HepG2 (cell line): ENCODE measurements at regions not wholly inside any gene's neighbourhood (a gene's known extent, or its start where the extent isn't known, plus 50 kb on each side); places are given as distances from the start of the nearest gene placed in this dataset.
A peak's percentile ranks its signal among the peaks of the same experiment; 100 is the strongest.

Source experiments
- ATAC-seq: fragments of 200-7000 bp; cut with Tn5 transposase; 3 replicates; pipeline ENCODE4 v1.9.1; 2020; ENCODE audit warnings: mild to moderate bottlenecking, moderate library complexity
- BruUV-seq: library from RNA; stranded (reverse); fragments of 400-500 nt; replicated peaks from 2 replicates; lab custom pipeline; 2021; lab: Mats Ljungman, UMichigan
- CTCF ChIA-PET: fragments of 300-600 bp; formaldehyde crosslinking; extraction: SDS; loops from one replicate; lab custom pipeline; 2021; ENCODE audit warnings: low total read pairs, inconsistent platforms, low intra/inter-chr PET ratio; lab: Yijun Ruan, JAX
- POLR2A ChIA-PET: fragments of 350-600 bp; sonication (Branson Sonifier 250); formaldehyde crosslinking; loops from one replicate; lab custom pipeline; 2020; ENCODE audit warnings: antibody characterized with exemption, inconsistent platforms; lab: Yijun Ruan, JAX
- DNase-seq: peaks from one replicate; pipeline ENCODE4 v3.0.0-alpha.2; 2015; ENCODE audit warnings: low spot score
- FAIRE-seq: peaks from 3 replicates; lab custom pipeline; 2011; peaks lifted over from hg19 to GRCh38; lab: Jason Lieb, UNC
- H2AFZ ChIP-seq: one replicate; pipeline ENCODE4 v1.6.1; 2011; ENCODE audit warnings: low read length, inconsistent platforms
- H3K27ac ChIP-seq: fragments of 300-600 bp; 3 replicates; pipeline ENCODE4 v1.8.0; 2011; ENCODE audit warnings: mixed run types, mild to moderate bottlenecking, mixed read lengths, low read length, inconsistent platforms; ENCODE audit not compliant: insufficient read depth; ENCODE audit errors: extremely low read length
- H3K27me3 ChIP-seq, 2 experiments: fragments of 200-600 bp in 1 of 2; 2 replicates in 1 of 2; 3 replicates in 1 of 2; pipeline versions ENCODE4 v1.6.0 to v1.8.0; 2011; ENCODE audit warnings: low read length in 2 of 2, mild to moderate bottlenecking in 2 of 2, moderate library complexity in 2 of 2, inconsistent platforms in 1 of 2; ENCODE audit not compliant: insufficient read depth in 2 of 2, control insufficient read depth in 1 of 2
- H3K36me3 ChIP-seq, 2 experiments: fragments of 200-600 bp in 1 of 2; replicated peaks in 1 of 2; 2 replicates in 1 of 2; 3 replicates in 1 of 2; pipeline versions ENCODE4 v1.5.1 to v1.8.0; 2011; ENCODE audit warnings: low read length in 2 of 2, inconsistent platforms in 1 of 2; ENCODE audit not compliant: insufficient read depth in 2 of 2, control insufficient read depth in 1 of 2
- H3K4me1 ChIP-seq: 2 replicates; pipeline ENCODE4 v1.5.1; 2012; ENCODE audit warnings: low read length, inconsistent platforms; ENCODE audit not compliant: insufficient read depth
- H3K4me2 ChIP-seq: 2 replicates; pipeline ENCODE4 v1.6.0; 2011; ENCODE audit warnings: low read depth, low read length, inconsistent platforms
- H3K4me3 ChIP-seq, 3 experiments: fragments of 200-600 bp in 1 of 3; sonication (generic), shearing (Covaris generic) in 1 of 3; replicated peaks in 1 of 3; 2 replicates each; pipeline ENCODE4 v1.5.1; 2011 to 2016; ENCODE audit warnings: low read length in 3 of 3, inconsistent platforms in 2 of 3, low read depth in 2 of 3, mild to moderate bottlenecking in 2 of 3, control low read depth in 1 of 3, mixed read lengths in 1 of 3; ENCODE audit not compliant: insufficient read depth in 1 of 3
- H3K79me2 ChIP-seq: one replicate; pipeline ENCODE4 v1.6.1; 2011; ENCODE audit warnings: low read length, inconsistent platforms; ENCODE audit not compliant: insufficient read depth
- H3K9ac ChIP-seq: 2 replicates; pipeline ENCODE4 v1.6.0; 2011; ENCODE audit warnings: mild to moderate bottlenecking, low read depth, low read length, inconsistent platforms; ENCODE audit not compliant: insufficient read depth
- H3K9me3 ChIP-seq: 2 replicates; pipeline ENCODE4 v1.5.1; 2012; ENCODE audit warnings: mild to moderate bottlenecking, low read length
- H4K20me1 ChIP-seq: 2 replicates; pipeline ENCODE4 v1.6.0; 2011; ENCODE audit warnings: inconsistent platforms, mild to moderate bottlenecking, low read length, moderate library complexity; ENCODE audit not compliant: insufficient read depth
- ATF7 ChIP-seq, 2 experiments: fragments of 450-650 bp in 1 of 2; sonication (generic) in 1 of 2; formaldehyde crosslinking in 1 of 2; IDR thresholded peaks; 2 replicates each; pipeline versions ENCODE4 v1.4.0 to v1.6.1; 2016 to 2020; ENCODE audit warnings: antibody characterized with exemption in 1 of 2, mild to moderate bottlenecking in 1 of 2, missing genetic modification reagents in 1 of 2
- CREB1 ChIP-seq, 2 experiments: fragments of 450-650 bp in 1 of 2; IDR thresholded peaks; 2 replicates each; pipeline ENCODE4 v1.6.1; 2016 to 2017; ENCODE audit warnings: control low read depth in 1 of 2, mild to moderate bottlenecking in 1 of 2, missing compliant biosample characterization in 1 of 2, missing genetic modification characterization in 1 of 2
- EED ChIP-seq: sonication (generic); formaldehyde crosslinking; IDR thresholded peaks from 2 replicates; pipeline ENCODE4 v1.5.0; 2020; ENCODE audit warnings: mild to moderate bottlenecking, missing genetic modification reagents
- FOXK1 ChIP-seq: sonication (generic); formaldehyde crosslinking; IDR thresholded peaks from 2 replicates; pipeline ENCODE4 v1.4.0; 2020; ENCODE audit warnings: low read depth, missing genetic modification reagents, borderline replicate concordance
- PAF1 ChIP-seq: IDR thresholded peaks from 2 replicates; pipeline ENCODE4 v1.6.1; 2016; ENCODE audit warnings: missing genetic modification reagents, missing compliant biosample characterization
- STAG1 ChIP-seq: sonication (generic); formaldehyde crosslinking; IDR thresholded peaks from 2 replicates; pipeline ENCODE4 v1.4.0; 2020; ENCODE audit warnings: missing genetic modification reagents
- THYN1 ChIP-seq: sonication (generic); formaldehyde crosslinking; IDR thresholded peaks from 2 replicates; pipeline ENCODE4 v1.8.1; 2023; ENCODE audit warnings: low read depth, mild to moderate bottlenecking, moderate library complexity, missing genetic modification reagents, borderline replicate concordance
- ZNF160 ChIP-seq: sonication (generic); formaldehyde crosslinking; IDR thresholded peaks from 2 replicates; pipeline ENCODE4 v1.8.0; 2022; ENCODE audit warnings: mild to moderate bottlenecking, inconsistent platforms, missing genetic modification reagents
- ZNF780A ChIP-seq: sonication (generic); formaldehyde crosslinking; IDR thresholded peaks from 2 replicates; pipeline ENCODE4 v1.8.0; 2022; ENCODE audit warnings: mild to moderate bottlenecking, missing genetic modification reagents, moderate library complexity
- WGBS: methylation state at CpG from one replicate; pipeline ENCODE4 v1.1.6; 2017; ENCODE audit warnings: low lambda C conversion rate; 5-methylcytosine and 5-hydroxymethylcytosine counted together
- in situ Hi-C: cut with HindIII; loops from 2 replicates; pipeline ENCODE4 v1.10.0; 2017; ENCODE audit warnings: low pct_unique_long_range_greater_than_20kb; ENCODE audit not compliant: extremely low pct_ligation_motif_present
- intact Hi-C: fragments of 100-400 bp; cut with micrococcal nuclease; formaldehyde crosslinking; loops from one replicate; pipeline ENCODE4 v1.10.0; 2022; ENCODE audit not compliant: unreplicated experiment
- TF ChIP-seq, protein P1 (sequence below): sonication (generic); formaldehyde crosslinking; IDR thresholded peaks from 2 replicates; pipeline ENCODE4 v1.8.1; 2023; ENCODE audit warnings: missing genetic modification reagents, mild to moderate bottlenecking, borderline replicate concordance
- TF ChIP-seq, protein P2 (sequence below): IDR thresholded peaks from 2 replicates; pipeline ENCODE4 v1.6.1; 2016
- TF ChIP-seq, protein P3 (sequence below): sonication (generic); formaldehyde crosslinking; IDR thresholded peaks from 2 replicates; pipeline ENCODE4 v1.4.0; 2020; ENCODE audit warnings: missing genetic modification reagents, mild to moderate bottlenecking, borderline replicate concordance
- TF ChIP-seq, protein P4 (sequence below): sonication (generic); formaldehyde crosslinking; IDR thresholded peaks from 2 replicates; pipeline ENCODE4 v1.8.0; 2022; ENCODE audit warnings: mild to moderate bottlenecking, missing genetic modification reagents, moderate library complexity

DNA sequence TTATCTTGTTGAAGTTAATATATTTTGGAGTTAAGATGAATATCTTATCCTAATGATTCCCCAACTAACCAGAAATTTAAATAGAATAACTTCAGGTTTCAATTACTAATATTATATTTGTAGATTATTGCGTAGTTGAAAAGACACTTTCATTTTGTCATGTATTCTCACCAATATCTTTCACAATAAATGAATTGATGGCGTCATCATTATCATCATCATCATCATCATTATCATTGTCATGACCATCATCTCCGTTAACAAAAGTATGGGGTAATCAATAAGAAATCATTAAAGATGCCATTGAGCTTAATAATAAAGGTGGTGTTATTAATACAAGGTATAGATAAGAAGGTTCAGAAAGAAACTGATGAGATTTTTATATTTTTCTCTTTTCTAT, 768.8 kb upstream of the SLC10A2 start:
- Histone ChIP-seq H3K27me3 (no peaks in the 10 kb centered on the region), H2AFZ (no peak overlapping the region), H3K9me3 (peaks cover 61% of the 10 kb centered on the region)
- CTCF ChIA-PET = no interaction called here
- in situ Hi-C loops = no loop called here
- no TSS peak for BruUV-seq
- FAIRE-seq = no peak
- TF ChIP-seq ATF7 (IDR thresholded peaks at IDR 0.05) = peak; percentile 66
- no peak for TF ChIP-seq ATF7 (CRISPR knock-in tag; IDR thresholded peaks at IDR 0.05)
- no peak for TF ChIP-seq PAF1 (CRISPR knock-in tag)
- peak; percentile 84 for TF ChIP-seq CREB1 (IDR thresholded peaks at IDR 0.05)
- TF ChIP-seq CREB1 (CRISPR knock-in tag; IDR thresholded peaks at IDR 0.05) = no peak
- TF ChIP-seq, protein P1, sequence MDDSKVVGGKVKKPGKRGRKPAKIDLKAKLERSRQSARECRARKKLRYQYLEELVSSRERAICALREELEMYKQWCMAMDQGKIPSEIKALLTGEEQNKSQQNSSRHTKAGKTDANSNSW (CRISPR knock-in tag) = no peak
- TF ChIP-seq, protein P2, sequence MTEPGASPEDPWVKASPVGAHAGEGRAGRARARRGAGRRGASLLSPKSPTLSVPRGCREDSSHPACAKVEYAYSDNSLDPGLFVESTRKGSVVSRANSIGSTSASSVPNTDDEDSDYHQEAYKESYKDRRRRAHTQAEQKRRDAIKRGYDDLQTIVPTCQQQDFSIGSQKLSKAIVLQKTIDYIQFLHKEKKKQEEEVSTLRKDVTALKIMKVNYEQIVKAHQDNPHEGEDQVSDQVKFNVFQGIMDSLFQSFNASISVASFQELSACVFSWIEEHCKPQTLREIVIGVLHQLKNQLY (CRISPR knock-in tag) = no peak
- TF ChIP-seq, all 625 proteins: peak for 2
- Histone ChIP-seq H3K9ac (no peak overlapping the region), H3K4me3 (no peak overlapping the region), H3K27ac (no peak overlapping the region), H3K4me2 (no peak overlapping the region), H3K4me1 (no peaks in the 10 kb centered on the region), H3K36me3 (no peaks in the 10 kb centered on the region), H3K79me2 (no peaks in the 10 kb centered on the region), H4K20me1 (no peaks in the 10 kb centered on the region)
- WGBS = 29% methylated on average over 3 of the region's 3 CpGs
- ATAC-seq (no peak), DNase-seq (no peak)
- POLR2A ChIA-PET = no interaction called here
- intact Hi-C loops = no loop called here

DNA sequence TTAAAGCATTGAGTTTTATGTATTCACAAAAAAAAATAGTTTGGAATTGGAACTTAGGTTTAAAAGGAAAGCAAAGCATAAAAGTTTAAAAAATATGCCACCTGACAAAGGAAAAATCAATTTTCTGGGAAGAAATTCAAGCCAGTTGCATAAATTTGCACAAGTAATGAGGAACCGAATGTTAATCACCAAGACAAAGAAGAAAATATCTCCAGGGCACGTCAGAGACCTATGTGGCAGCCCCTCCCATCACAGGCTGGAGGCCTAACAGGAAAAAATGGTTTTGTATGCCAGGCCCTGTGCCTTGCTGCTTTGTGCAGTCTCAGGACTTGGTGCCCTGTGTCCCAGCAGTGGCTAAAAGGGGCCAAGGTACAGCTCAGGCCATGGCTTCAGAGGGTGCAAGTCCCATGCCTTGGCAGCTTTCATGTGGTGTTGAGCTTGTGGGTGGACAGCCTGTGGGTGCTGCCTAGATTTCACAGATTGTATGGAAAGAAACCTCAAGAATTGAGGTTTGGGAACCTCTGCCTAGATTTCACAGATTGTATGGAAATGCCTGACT, 767.2 kb upstream of the SLC10A2 start:
- H2AFZ ChIP-seq = no peak overlapping the region
- no peaks in the 10 kb centered on the region for H3K79me2 ChIP-seq
- WGBS = 0% methylated on average over 2 of the region's 2 CpGs
- intact Hi-C loops (no loop called here), in situ Hi-C loops (no loop called here)
- FAIRE-seq = no peak
- no peaks in the 10 kb centered on the region for H3K36me3 ChIP-seq
- CTCF ChIA-PET = no interaction called here
- no peaks in the 10 kb centered on the region for H4K20me1 ChIP-seq
- no peak overlapping the region for H3K9ac ChIP-seq
- H3K4me1 ChIP-seq = no peaks in the 10 kb centered on the region
- no peak for DNase-seq
- H3K4me3 ChIP-seq = no peak overlapping the region
- peaks cover 70% of the 10 kb centered on the region for H3K9me3 ChIP-seq
- POLR2A ChIA-PET = no interaction called here
- no peak for ATAC-seq
- BruUV-seq = no TSS peak
- no peaks in the 10 kb centered on the region for H3K27me3 ChIP-seq
- no peak overlapping the region for H3K4me2 ChIP-seq
- no peak overlapping the region for H3K27ac ChIP-seq
- TF ChIP-seq ZNF780A (no peak), THYN1 (CRISPR knock-in tag) (no peak), ZNF160 (CRISPR knock-in tag) (no peak), STAG1 (CRISPR knock-in tag) (no peak), EED (no peak), FOXK1 (CRISPR knock-in tag) (no peak)
- TF ChIP-seq, protein P3, sequence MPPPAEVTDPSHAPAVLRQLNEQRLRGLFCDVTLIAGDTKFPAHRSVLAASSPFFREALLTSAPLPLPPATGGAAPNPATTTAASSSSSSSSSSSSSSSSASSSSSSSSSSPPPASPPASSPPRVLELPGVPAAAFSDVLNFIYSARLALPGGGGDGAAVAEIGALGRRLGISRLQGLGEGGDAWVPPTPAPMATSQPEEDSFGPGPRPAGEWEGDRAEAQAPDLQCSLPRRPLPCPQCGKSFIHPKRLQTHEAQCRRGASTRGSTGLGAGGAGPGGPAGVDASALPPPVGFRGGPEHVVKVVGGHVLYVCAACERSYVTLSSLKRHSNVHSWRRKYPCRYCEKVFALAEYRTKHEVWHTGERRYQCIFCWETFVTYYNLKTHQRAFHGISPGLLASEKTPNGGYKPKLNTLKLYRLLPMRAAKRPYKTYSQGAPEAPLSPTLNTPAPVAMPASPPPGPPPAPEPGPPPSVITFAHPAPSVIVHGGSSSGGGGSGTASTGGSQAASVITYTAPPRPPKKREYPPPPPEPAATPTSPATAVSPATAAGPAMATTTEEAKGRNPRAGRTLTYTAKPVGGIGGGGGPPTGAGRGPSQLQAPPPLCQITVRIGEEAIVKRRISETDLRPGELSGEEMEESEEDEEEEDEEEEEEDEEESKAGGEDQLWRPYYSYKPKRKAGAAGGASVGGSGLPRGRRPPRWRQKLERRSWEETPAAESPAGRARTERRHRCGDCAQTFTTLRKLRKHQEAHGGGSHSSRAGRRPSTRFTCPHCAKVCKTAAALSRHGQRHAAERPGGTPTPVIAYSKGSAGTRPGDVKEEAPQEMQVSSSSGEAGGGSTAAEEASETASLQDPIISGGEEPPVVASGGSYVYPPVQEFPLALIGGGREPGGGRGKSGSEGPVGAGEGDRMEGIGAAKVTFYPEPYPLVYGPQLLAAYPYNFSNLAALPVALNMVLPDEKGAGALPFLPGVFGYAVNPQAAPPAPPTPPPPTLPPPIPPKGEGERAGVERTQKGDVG (CRISPR knock-in tag) = no peak
- TF ChIP-seq, protein P4, sequence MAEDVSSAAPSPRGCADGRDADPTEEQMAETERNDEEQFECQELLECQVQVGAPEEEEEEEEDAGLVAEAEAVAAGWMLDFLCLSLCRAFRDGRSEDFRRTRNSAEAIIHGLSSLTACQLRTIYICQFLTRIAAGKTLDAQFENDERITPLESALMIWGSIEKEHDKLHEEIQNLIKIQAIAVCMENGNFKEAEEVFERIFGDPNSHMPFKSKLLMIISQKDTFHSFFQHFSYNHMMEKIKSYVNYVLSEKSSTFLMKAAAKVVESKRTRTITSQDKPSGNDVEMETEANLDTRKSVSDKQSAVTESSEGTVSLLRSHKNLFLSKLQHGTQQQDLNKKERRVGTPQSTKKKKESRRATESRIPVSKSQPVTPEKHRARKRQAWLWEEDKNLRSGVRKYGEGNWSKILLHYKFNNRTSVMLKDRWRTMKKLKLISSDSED (CRISPR knock-in tag) = no peak
